Transverse colon (tissue), 4 donors: ENCODE measurements at regions not wholly inside any gene's neighbourhood (a gene's known extent, or its start where the extent isn't known, plus 50 kb on each side); places are given as distances from the start of the nearest gene placed in this dataset.

Source experiments
- DNase-seq: peaks from one replicate; pipeline ENCODE4 v3.0.0-alpha.2; 2019
- H3K27ac ChIP-seq, 4 donors: fragments of 200-600 bp; sonication (generic); 2 replicates each; pipeline ENCODE4 v1.5.1; 2016 to 2018; ENCODE audit warnings: inconsistent platforms in 4 of 4
- H3K27me3 ChIP-seq: fragments of 200-600 bp; sonication (generic); 2 replicates; pipeline ENCODE4 v1.5.1; 2017; ENCODE audit warnings: inconsistent platforms
- H3K36me3 ChIP-seq, 4 donors: fragments of 200-600 bp; sonication (generic); 2 replicates each; pipeline ENCODE4 v1.5.1; 2017 to 2019; ENCODE audit warnings: inconsistent platforms in 4 of 4
- H3K4me1 ChIP-seq, 4 donors: fragments of 200-600 bp; sonication (generic); 2 replicates each; pipeline ENCODE4 v1.5.1; 2017 to 2020; ENCODE audit warnings: inconsistent platforms in 4 of 4
- H3K4me3 ChIP-seq, 4 donors: fragments of 200-600 bp; sonication (generic); 1 replicate in 1 of 4; 2 replicates in 3 of 4; pipeline versions ENCODE4 v1.5.1 to v1.6.1; 2017 to 2019; ENCODE audit warnings: inconsistent platforms in 4 of 4
- H3K9me3 ChIP-seq, 2 donors: fragments of 200-600 bp; sonication (generic); 2 replicates each; pipeline ENCODE4 v1.5.1; 2017 to 2019; ENCODE audit warnings: inconsistent platforms in 2 of 2
- CTCF ChIP-seq, 5 experiments: fragments of 200-600 bp in 3 of 5; fragments of 450-650 bp in 2 of 5; sonication (generic) in 3 of 5; IDR thresholded peaks; 1 replicate in 2 of 5; 2 replicates in 3 of 5; pipeline ENCODE4 v1.5.1; 2016 to 2017; ENCODE audit warnings: antibody characterized with exemption in 5 of 5, inconsistent platforms in 3 of 5, mild to moderate bottlenecking in 2 of 5, moderate library complexity in 1 of 5
- EP300 ChIP-seq: sonication (generic); formaldehyde crosslinking; IDR thresholded peaks from one replicate; pipeline ENCODE4 v1.6.1; 2017; ENCODE audit warnings: antibody characterized with exemption, low read depth
- POLR2A ChIP-seq: fragments of 450-650 bp; IDR thresholded peaks from one replicate; pipeline ENCODE4 v1.6.1; 2016; ENCODE audit warnings: antibody characterized with exemption, mild to moderate bottlenecking, moderate library complexity
- POLR2AphosphoS5 ChIP-seq, 3 donors: sonication (generic); formaldehyde crosslinking; IDR thresholded peaks; one replicate each; pipeline ENCODE4 v1.6.1; 2016; ENCODE audit warnings: antibody characterized with exemption in 3 of 3
- WGBS, 2 donors: methylation state at CpG; one replicate each; pipeline ENCODE4 v1.1.5; 2018; ENCODE audit warnings: low coverage in 1 of 2; 5-methylcytosine and 5-hydroxymethylcytosine counted together
- in situ Hi-C, 4 donors: fragments of 200-750 bp; cut with MboI; loops; one replicate each; pipeline versions ENCODE4 v1.15.0 to v1.15.1; 2017; ENCODE audit warnings: low sequenced_read_pairs in 3 of 4, low pct_ligation_motif_present in 1 of 4, low pct_unique_long_range_greater_than_20kb in 1 of 4
- intact Hi-C: fragments of 100-400 bp; cut with DNase I; formaldehyde crosslinking; loops from one replicate; pipeline ENCODE4 v1.15.1; 2023; ENCODE audit warnings: low total_unique reads

- Histone ChIP-seq H3K9me3 (no peaks in the 10 kb centered on the region), H3K27ac (no peak overlapping the region), H3K27me3 (no peaks in the 10 kb centered on the region), H3K4me1 (no peaks in the 10 kb centered on the region), H3K36me3 (no peaks in the 10 kb centered on the region), H3K4me3 (no peak overlapping the region)
- intact Hi-C loops (no loop called here), in situ Hi-C loops (no loop called here)
- DNase-seq, result no peak
- WGBS, 2 donors, result 40 to 50% methylated on average over 3 of the region's 3 CpGs
- TF ChIP-seq EP300 (no peak), POLR2AphosphoS5 (IDR thresholded peaks at IDR 0.05) (no peak), POLR2A (no peak), CTCF (IDR thresholded peaks at IDR 0.05) (no peak)
Observed at GRCh38 chr17:72397687-72398086, 276.9 kb downstream of the SOX9 start.

- TF ChIP-seq POLR2A, result no peak
- no peak for TF ChIP-seq CTCF (IDR thresholded peaks at IDR 0.05)
- TF ChIP-seq POLR2AphosphoS5 (IDR thresholded peaks at IDR 0.05), result no peak
- TF ChIP-seq EP300, result no peak
- Histone ChIP-seq H3K27me3 (no peaks in the 10 kb centered on the region), H3K4me1 (no peaks in the 10 kb centered on the region), H3K36me3 (peaks cover 0 to 4% (median 0%) of the 10 kb centered on the region in 4 donors), H3K27ac (no peak overlapping the region), H3K9me3 (no peaks in the 10 kb centered on the region), H3K4me3 (no peak overlapping the region)
- 87 to 93% methylated on average over 2 to 9 of the region's 9 CpGs for WGBS, 2 donors
- no peak for DNase-seq
- in situ Hi-C loops, result no loop called here
- intact Hi-C loops, result no loop called here
Observed at GRCh38 chr17:72399023-72399607, 278.3 kb downstream of the SOX9 start.

- no peak for DNase-seq
- Histone ChIP-seq H3K9me3 (no peaks in the 10 kb centered on the region), H3K27ac (no peak overlapping the region), H3K4me1 (peaks cover 0 to 5% (median under 1%) of the 10 kb centered on the region in 4 donors), H3K4me3 (no peak overlapping the region), H3K27me3 (no peaks in the 10 kb centered on the region), H3K36me3 (peaks cover 0 to 5% (median 0%) of the 10 kb centered on the region in 4 donors)
- TF ChIP-seq POLR2AphosphoS5 (IDR thresholded peaks at IDR 0.05) (no peak), EP300 (no peak), CTCF (IDR thresholded peaks at IDR 0.05) (no peak), POLR2A (no peak)
- in situ Hi-C loops (loop anchor here in 1 of 4 donors (25.0 kb wide), 1 partner anchor 263 kb away; no protein-coding TSS in a partner anchor), intact Hi-C loops (no loop called here)
- 78 to 83% methylated on average over 11 to 15 of the region's 15 CpGs for WGBS, 2 donors
Observed at GRCh38 chr17:72399608-72400487, 279.0 kb downstream of the SOX9 start.

GRCh38 chr17:72400488-72400827 is 279.6 kb downstream of the SOX9 start:
- Histone ChIP-seq H3K36me3 (peaks cover 0 to 5% (median 0%) of the 10 kb centered on the region in 4 donors), H3K4me1 (peaks cover 0 to 5% (median 2%) of the 10 kb centered on the region in 4 donors), H3K9me3 (no peaks in the 10 kb centered on the region), H3K27me3 (no peaks in the 10 kb centered on the region), H3K27ac (no peak overlapping the region), H3K4me3 (no peak overlapping the region)
- WGBS, 2 donors, result 89% methylated on average over 5 to 7 of the region's 7 CpGs
- in situ Hi-C loops, result loop anchor here in 1 of 4 donors (25.0 kb wide), 1 partner anchor 263 kb away; no protein-coding TSS in a partner anchor
- DNase-seq, result no peak
- intact Hi-C loops, result no loop called here
- TF ChIP-seq CTCF (IDR thresholded peaks at IDR 0.05) (no peak), POLR2AphosphoS5 (IDR thresholded peaks at IDR 0.05) (no peak), EP300 (no peak), POLR2A (no peak)
